ENCODE measurements at regions not wholly inside any gene's neighbourhood (a gene's known extent, or its start where the extent isn't known, plus 50 kb on each side); places are given as distances from the start of the nearest gene placed in this dataset.

GRCh38 chr9:126155756-126156664 lies 170.6 kb upstream of the MVB12B start:
- no peak for DNase-seq
- H3K4me3 ChIP-seq: no peak overlapping the region
- H3K27ac ChIP-seq: no peak overlapping the region
- H3K27me3 ChIP-seq: no peaks in the 10 kb centered on the region
- H3K9me3 ChIP-seq: no peaks in the 10 kb centered on the region
- intact Hi-C loops (cut with DNase I): no loop called here
- H3K4me1 ChIP-seq: peaks cover 0 to 13% (median 12%) of the 10 kb centered on the region in 4 donors
- TF ChIP-seq, protein P1, sequence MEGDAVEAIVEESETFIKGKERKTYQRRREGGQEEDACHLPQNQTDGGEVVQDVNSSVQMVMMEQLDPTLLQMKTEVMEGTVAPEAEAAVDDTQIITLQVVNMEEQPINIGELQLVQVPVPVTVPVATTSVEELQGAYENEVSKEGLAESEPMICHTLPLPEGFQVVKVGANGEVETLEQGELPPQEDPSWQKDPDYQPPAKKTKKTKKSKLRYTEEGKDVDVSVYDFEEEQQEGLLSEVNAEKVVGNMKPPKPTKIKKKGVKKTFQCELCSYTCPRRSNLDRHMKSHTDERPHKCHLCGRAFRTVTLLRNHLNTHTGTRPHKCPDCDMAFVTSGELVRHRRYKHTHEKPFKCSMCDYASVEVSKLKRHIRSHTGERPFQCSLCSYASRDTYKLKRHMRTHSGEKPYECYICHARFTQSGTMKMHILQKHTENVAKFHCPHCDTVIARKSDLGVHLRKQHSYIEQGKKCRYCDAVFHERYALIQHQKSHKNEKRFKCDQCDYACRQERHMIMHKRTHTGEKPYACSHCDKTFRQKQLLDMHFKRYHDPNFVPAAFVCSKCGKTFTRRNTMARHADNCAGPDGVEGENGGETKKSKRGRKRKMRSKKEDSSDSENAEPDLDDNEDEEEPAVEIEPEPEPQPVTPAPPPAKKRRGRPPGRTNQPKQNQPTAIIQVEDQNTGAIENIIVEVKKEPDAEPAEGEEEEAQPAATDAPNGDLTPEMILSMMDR (IDR thresholded peaks at IDR 0.05): no peak
- TF ChIP-seq POLR2AphosphoS5 (IDR thresholded peaks at IDR 0.05) (no peak), EP300 (IDR thresholded peaks at IDR 0.05) (no peak), POLR2A (IDR thresholded peaks at IDR 0.05) (no peak)
- 89 to 92% methylated on average over 19 of the region's 19 CpGs for WGBS, 2 donors
- H3K36me3 ChIP-seq: no peaks in the 10 kb centered on the region

DNA sequence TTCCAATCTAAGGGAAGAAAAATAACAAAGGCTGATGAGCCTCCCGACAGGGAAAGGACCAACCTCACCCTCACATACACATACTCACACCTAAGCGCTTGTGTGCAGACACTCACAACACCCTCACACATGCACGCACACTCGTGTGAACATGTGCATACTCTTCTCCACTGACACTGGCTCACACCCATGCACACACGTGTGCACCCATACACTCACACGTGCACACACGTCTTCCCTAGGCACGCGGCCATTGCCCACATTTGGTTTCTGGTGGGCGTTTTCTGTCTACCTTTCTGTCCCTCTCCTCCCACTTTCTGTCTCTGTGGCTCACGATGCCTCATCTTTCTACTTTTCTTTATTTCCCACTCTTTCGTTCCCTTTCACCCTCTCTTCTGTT lies 169.7 kb upstream of the MVB12B start:
- intact Hi-C loops (cut with DNase I): no loop called here
- WGBS, 2 donors: 90 to 91% methylated on average over 12 of the region's 12 CpGs
- TF ChIP-seq POLR2A (IDR thresholded peaks at IDR 0.05): no peak
- TF ChIP-seq EP300 (IDR thresholded peaks at IDR 0.05): no peak
- TF ChIP-seq, protein P1 (IDR thresholded peaks at IDR 0.05): no peak
- no peak for TF ChIP-seq POLR2AphosphoS5 (IDR thresholded peaks at IDR 0.05)
- Histone ChIP-seq H3K9me3 (no peaks in the 10 kb centered on the region), H3K27ac (no peak overlapping the region), H3K36me3 (no peaks in the 10 kb centered on the region), H3K4me1 (peaks cover 0 to 4% (median 3%) of the 10 kb centered on the region in 4 donors), H3K4me3 (no peak overlapping the region), H3K27me3 (no peaks in the 10 kb centered on the region)
- DNase-seq: no peak

- Histone ChIP-seq H3K4me3 (no peak overlapping the region), H3K4me1 (no peaks in the 10 kb centered on the region), H3K27ac (no peak overlapping the region), H3K36me3 (no peaks in the 10 kb centered on the region), H3K27me3 (no peaks in the 10 kb centered on the region), H3K9me3 (no peaks in the 10 kb centered on the region)
- 48 to 68% methylated on average over 10 of the region's 10 CpGs for WGBS, 2 donors
- intact Hi-C loops (cut with DNase I): no loop called here
- DNase-seq: no peak
- TF ChIP-seq POLR2A (IDR thresholded peaks at IDR 0.05) (no peak), EP300 (IDR thresholded peaks at IDR 0.05) (no peak), POLR2AphosphoS5 (IDR thresholded peaks at IDR 0.05) (no peak)
- TF ChIP-seq, protein P1 (IDR thresholded peaks at IDR 0.05): no peak
Observed at GRCh38 chr9:126157423-126157822, 169.2 kb upstream of the MVB12B start.

GRCh38 chr9:126157826-126158587 lies 168.6 kb upstream of the MVB12B start:
- Histone ChIP-seq H3K27ac (no peak overlapping the region), H3K4me3 (no peak overlapping the region), H3K36me3 (no peaks in the 10 kb centered on the region), H3K4me1 (no peaks in the 10 kb centered on the region), H3K9me3 (no peaks in the 10 kb centered on the region), H3K27me3 (no peaks in the 10 kb centered on the region)
- 78 to 79% methylated on average over 29 of the region's 29 CpGs for WGBS, 2 donors
- DNase-seq: no peak
- intact Hi-C loops (cut with DNase I): no loop called here
- TF ChIP-seq, protein P1 (IDR thresholded peaks at IDR 0.05): no peak
- TF ChIP-seq POLR2A (IDR thresholded peaks at IDR 0.05): no peak
- no peak for TF ChIP-seq POLR2AphosphoS5 (IDR thresholded peaks at IDR 0.05)
- TF ChIP-seq EP300 (IDR thresholded peaks at IDR 0.05): no peak
